ENCODE measurements at regions not wholly inside any gene's neighbourhood (a gene's known extent, or its start where the extent isn't known, plus 50 kb on each side); places are given as distances from the start of the nearest gene placed in this dataset.

DNA sequence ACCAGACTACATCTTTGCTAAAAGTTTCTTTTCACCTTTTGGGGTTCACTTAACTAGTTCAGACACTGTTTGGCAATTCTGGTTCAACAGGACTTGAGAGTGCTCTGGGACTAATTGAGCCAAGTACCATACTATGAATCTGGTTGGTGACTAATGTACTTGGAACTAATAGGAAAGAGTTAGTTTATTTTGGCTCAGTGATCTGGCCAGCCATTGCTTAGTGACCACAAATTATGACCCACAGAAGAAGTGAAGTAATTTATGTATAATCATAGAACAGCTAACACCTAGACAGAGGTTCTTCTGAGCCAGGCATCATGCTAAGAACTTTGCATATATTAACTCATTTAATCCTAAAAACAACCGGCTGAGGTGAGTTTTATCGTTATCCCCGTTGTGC lies 126.5 kb upstream of the JCAD start:
- TF ChIP-seq, protein P1, sequence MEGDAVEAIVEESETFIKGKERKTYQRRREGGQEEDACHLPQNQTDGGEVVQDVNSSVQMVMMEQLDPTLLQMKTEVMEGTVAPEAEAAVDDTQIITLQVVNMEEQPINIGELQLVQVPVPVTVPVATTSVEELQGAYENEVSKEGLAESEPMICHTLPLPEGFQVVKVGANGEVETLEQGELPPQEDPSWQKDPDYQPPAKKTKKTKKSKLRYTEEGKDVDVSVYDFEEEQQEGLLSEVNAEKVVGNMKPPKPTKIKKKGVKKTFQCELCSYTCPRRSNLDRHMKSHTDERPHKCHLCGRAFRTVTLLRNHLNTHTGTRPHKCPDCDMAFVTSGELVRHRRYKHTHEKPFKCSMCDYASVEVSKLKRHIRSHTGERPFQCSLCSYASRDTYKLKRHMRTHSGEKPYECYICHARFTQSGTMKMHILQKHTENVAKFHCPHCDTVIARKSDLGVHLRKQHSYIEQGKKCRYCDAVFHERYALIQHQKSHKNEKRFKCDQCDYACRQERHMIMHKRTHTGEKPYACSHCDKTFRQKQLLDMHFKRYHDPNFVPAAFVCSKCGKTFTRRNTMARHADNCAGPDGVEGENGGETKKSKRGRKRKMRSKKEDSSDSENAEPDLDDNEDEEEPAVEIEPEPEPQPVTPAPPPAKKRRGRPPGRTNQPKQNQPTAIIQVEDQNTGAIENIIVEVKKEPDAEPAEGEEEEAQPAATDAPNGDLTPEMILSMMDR (conservative IDR thresholded peaks at IDR 0.05; ENCODE audit: low read depth, low read length): no peak
- no peak for TF ChIP-seq EZH2 (IDR thresholded peaks at IDR 0.05; ENCODE audit: borderline replicate concordance, low read depth, low read length, poor library complexity, severe bottlenecking)

All from A673 (cell line).